Smooth muscle cell (in vitro differentiated cells): ENCODE measurements at regions not wholly inside any gene's neighbourhood (a gene's known extent, or its start where the extent isn't known, plus 50 kb on each side); places are given as distances from the start of the nearest gene placed in this dataset.

ENCODE experiments used
- DNase-seq: peaks from one replicate; lab custom pipeline; 2025; ENCODE audit not compliant: unreplicated experiment; lab: John Stamatoyannopoulos, UW
- H2AFZ ChIP-seq: fragments of 200-600 bp; sonication (generic); 2 replicates; pipeline ENCODE4 v1.6.0; 2016; ENCODE audit warnings: antibody characterized with exemption, low read depth, mild to moderate bottlenecking
- H3F3A ChIP-seq: fragments of 200-600 bp; sonication (generic); 2 replicates; pipeline ENCODE4 v1.6.0; 2017; ENCODE audit warnings: antibody characterized with exemption, low read depth
- H3K27ac ChIP-seq: fragments of 200-600 bp; sonication (generic); 2 replicates; pipeline ENCODE4 v1.5.1; 2016; ENCODE audit warnings: low read depth, mild to moderate bottlenecking
- H3K27me3 ChIP-seq: fragments of 200-600 bp; sonication (generic); 2 replicates; pipeline ENCODE4 v1.6.1; 2016; ENCODE audit warnings: low read depth, mild to moderate bottlenecking
- H3K36me3 ChIP-seq: fragments of 200-600 bp; sonication (generic); 2 replicates; pipeline ENCODE4 v1.5.1; 2016; ENCODE audit warnings: low read depth
- H3K4me1 ChIP-seq: fragments of 200-600 bp; sonication (generic); 2 replicates; pipeline ENCODE4 v1.5.1; 2016; ENCODE audit warnings: low read depth
- H3K4me2 ChIP-seq: fragments of 200-600 bp; sonication (generic); 2 replicates; pipeline ENCODE4 v1.6.0; 2016; ENCODE audit warnings: mild to moderate bottlenecking
- H3K4me3 ChIP-seq: fragments of 200-600 bp; sonication (generic); 2 replicates; pipeline ENCODE4 v1.5.1; 2016; ENCODE audit warnings: mild to moderate bottlenecking
- H3K79me2 ChIP-seq: fragments of 200-600 bp; sonication (generic); 2 replicates; pipeline ENCODE4 v1.6.0; 2016; ENCODE audit warnings: low read depth, mild to moderate bottlenecking
- H3K9ac ChIP-seq: fragments of 200-600 bp; sonication (generic); 2 replicates; pipeline ENCODE4 v1.6.0; 2016; ENCODE audit warnings: low read depth
- H3K9me3 ChIP-seq: fragments of 200-600 bp; sonication (generic); replicated peaks from 2 replicates; pipeline ENCODE4 v1.5.1; 2016; ENCODE audit warnings: low read depth
- H4K20me1 ChIP-seq: fragments of 200-600 bp; sonication (generic); 2 replicates; pipeline ENCODE4 v1.6.0; 2016; ENCODE audit warnings: low read depth
- WGBS: methylation state at CpG from one replicate; pipeline ENCODE4 v1.1.7; 2016; ENCODE audit warnings: low lambda C conversion rate; 5-methylcytosine and 5-hydroxymethylcytosine counted together
- TF ChIP-seq, protein P1 (sequence below): fragments of 200-600 bp; sonication (generic); IDR thresholded peaks from 2 replicates; pipeline ENCODE4 v1.5.1; 2017; ENCODE audit warnings: borderline replicate concordance, mild to moderate bottlenecking, antibody characterized with exemption; ENCODE audit not compliant: insufficient read depth, poor library complexity, severe bottlenecking

DNA sequence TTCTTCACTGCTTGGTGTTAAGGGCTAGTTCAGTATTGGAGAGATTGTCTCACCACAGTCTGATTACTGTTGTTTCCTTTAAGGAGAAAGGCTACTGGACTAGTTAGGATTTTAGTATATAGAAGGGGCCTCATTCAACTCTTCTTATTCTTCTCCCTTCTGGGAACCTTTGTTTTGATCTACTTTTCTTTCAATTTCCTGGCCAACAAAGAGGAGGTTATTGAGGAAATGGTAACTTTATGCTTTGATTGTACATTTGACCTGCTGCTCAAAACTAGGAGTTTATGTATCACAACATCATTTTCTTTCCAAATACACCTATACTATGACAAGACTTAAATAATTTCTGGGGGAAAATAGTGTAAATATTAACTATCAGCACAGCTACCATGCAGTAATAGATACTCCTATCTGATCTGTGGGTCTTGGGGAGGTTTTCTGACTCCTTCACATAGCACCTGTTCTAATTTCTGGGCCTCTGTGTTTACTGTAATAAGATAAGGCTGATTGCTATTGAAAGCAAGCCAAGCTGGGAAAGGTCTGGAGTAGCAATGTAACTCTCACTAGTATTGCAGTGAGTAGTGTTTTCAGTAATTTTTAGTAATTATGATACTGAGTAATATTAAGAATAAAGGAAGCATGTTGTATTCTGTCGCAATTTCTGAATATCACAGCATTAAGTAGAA lies 395.3 kb downstream of the NUP35 start:
- TF ChIP-seq, protein P1, sequence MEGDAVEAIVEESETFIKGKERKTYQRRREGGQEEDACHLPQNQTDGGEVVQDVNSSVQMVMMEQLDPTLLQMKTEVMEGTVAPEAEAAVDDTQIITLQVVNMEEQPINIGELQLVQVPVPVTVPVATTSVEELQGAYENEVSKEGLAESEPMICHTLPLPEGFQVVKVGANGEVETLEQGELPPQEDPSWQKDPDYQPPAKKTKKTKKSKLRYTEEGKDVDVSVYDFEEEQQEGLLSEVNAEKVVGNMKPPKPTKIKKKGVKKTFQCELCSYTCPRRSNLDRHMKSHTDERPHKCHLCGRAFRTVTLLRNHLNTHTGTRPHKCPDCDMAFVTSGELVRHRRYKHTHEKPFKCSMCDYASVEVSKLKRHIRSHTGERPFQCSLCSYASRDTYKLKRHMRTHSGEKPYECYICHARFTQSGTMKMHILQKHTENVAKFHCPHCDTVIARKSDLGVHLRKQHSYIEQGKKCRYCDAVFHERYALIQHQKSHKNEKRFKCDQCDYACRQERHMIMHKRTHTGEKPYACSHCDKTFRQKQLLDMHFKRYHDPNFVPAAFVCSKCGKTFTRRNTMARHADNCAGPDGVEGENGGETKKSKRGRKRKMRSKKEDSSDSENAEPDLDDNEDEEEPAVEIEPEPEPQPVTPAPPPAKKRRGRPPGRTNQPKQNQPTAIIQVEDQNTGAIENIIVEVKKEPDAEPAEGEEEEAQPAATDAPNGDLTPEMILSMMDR: no peak
- no peaks in the 10 kb centered on the region for H3K27me3 ChIP-seq
- H3K79me2 ChIP-seq: no peaks in the 10 kb centered on the region
- H3K4me2 ChIP-seq: no peak overlapping the region
- H2AFZ ChIP-seq: no peak overlapping the region
- no peak for DNase-seq
- no peaks in the 10 kb centered on the region for H3K9me3 ChIP-seq
- no peak overlapping the region for H3K27ac ChIP-seq
- no peaks in the 10 kb centered on the region for H4K20me1 ChIP-seq
- H3F3A ChIP-seq: no peaks in the 10 kb centered on the region
- no peaks in the 10 kb centered on the region for H3K36me3 ChIP-seq
- WGBS: 97% methylated on average over 1 of the region's 1 CpG
- H3K4me3 ChIP-seq: no peak overlapping the region
- H3K9ac ChIP-seq: no peak overlapping the region
- H3K4me1 ChIP-seq: no peaks in the 10 kb centered on the region

DNA sequence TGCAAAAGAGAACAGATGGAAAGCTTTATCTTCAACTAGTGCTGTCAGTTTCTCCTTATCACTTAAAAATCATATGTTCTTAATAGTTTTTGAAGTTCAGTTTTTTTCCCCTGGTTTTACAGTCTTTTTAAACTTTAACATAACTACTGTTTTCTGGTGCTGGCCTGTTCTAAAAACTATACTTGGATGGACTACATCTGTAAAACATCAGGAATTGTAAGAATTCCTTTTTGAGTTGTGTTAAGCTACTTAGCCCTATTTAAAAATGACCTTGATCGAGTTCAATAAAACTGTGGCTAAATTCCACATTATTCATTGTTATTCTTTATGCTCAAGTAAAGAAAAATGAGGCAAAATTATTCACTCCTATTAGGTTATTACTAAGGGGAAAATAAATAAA lies 397.7 kb downstream of the NUP35 start:
- H3K9ac ChIP-seq: no peak overlapping the region
- DNase-seq: no peak
- no peaks in the 10 kb centered on the region for H4K20me1 ChIP-seq
- no peaks in the 10 kb centered on the region for H3K9me3 ChIP-seq
- H3K27me3 ChIP-seq: no peaks in the 10 kb centered on the region
- no peaks in the 10 kb centered on the region for H3K36me3 ChIP-seq
- no peak overlapping the region for H3K4me3 ChIP-seq
- no peak overlapping the region for H3K27ac ChIP-seq
- no peak overlapping the region for H3K4me2 ChIP-seq
- H3K79me2 ChIP-seq: no peaks in the 10 kb centered on the region
- TF ChIP-seq, protein P1: no peak
- H2AFZ ChIP-seq: no peak overlapping the region
- WGBS: 65% methylated on average over 1 of the region's 1 CpG
- no peaks in the 10 kb centered on the region for H3F3A ChIP-seq
- no peaks in the 10 kb centered on the region for H3K4me1 ChIP-seq

DNA sequence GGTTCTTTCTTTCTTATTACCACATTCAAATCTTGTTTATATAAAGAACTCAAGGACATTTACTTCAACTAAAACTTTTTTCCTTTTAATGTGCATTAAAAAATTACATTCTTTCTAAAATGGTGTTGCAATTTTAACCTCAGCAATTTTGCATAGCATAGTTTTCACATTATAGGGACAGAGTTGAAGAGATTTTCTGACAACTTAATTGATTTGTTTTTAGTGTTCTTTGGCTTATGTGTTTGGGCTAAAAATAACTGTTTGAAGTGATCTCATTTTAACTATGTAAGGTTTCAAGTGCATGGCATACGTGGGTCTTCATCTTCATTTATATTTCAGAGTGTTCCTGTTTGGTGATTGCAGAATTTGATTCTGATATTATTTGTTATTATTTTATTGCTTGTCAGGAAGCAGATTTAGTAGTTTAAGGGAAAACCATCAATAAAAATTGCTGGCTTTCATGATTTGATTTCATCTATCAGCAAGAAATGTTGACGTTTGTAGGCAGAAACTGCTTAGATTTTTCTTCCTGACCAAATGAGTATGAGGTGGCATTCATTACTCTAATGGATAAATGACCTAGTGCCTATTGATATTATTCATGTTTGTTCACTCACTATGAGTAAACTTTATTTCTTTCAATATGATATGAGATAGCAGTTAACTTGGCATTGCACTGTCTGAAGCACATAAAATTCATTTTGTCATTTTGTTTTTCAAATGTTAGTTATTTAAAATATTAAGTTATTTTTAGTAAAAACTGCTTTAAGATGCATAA lies 398.4 kb downstream of the NUP35 start:
- Histone ChIP-seq H3K4me2 (no peak overlapping the region), H2AFZ (no peak overlapping the region), H3K36me3 (no peaks in the 10 kb centered on the region), H3K27ac (no peak overlapping the region), H3K9ac (no peak overlapping the region), H3K4me1 (no peaks in the 10 kb centered on the region), H4K20me1 (no peaks in the 10 kb centered on the region), H3K9me3 (no peaks in the 10 kb centered on the region), H3F3A (no peaks in the 10 kb centered on the region), H3K4me3 (no peak overlapping the region), H3K79me2 (no peaks in the 10 kb centered on the region), H3K27me3 (no peaks in the 10 kb centered on the region)
- WGBS: 82% methylated on average over 2 of the region's 2 CpGs
- TF ChIP-seq, protein P1: no peak
- DNase-seq: no peak
